ENCODE measurements at regions not wholly inside any gene's neighbourhood (a gene's known extent, or its start where the extent isn't known, plus 50 kb on each side); places are given as distances from the start of the nearest gene placed in this dataset.

DNA sequence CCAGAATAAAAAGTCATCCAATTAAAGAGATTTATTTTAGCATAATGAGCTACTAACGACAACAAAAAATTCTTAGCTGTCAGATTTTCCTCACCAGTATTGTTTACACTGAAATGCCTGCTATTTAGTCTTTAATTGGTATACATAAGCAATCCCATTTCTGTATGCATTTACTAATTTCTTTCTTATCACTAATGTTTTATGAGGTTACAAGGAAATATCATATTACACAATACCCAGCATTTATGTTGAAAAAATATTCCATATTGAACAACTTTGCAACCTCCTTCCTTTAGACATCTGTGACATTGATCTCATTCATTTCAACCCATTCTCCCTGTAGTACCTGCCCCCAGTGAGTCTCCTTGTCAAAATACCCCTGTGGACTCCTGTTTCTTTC lies 135.4 kb downstream of the SLITRK6 start:
- no peak for ATAC-seq

DNA sequence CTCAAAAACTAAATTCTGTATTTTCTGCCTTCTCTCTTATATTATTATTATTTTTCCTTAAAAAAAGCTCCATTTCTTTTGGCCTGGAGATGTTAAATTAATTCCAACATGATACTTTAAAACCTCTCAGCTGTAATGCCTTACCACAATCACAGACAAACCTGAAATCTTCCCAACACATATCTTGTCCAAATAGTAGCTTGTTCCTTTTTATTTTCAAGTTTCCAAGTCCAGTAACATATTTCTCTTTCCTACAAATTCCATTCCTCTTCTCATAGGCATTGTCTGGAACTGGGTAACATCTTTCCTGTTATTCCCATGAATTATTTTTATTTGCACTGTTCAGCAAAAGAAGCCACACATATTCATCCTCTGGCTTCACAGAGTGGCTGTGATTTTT lies 137.0 kb downstream of the SLITRK6 start:
- no peak for ATAC-seq

DNA sequence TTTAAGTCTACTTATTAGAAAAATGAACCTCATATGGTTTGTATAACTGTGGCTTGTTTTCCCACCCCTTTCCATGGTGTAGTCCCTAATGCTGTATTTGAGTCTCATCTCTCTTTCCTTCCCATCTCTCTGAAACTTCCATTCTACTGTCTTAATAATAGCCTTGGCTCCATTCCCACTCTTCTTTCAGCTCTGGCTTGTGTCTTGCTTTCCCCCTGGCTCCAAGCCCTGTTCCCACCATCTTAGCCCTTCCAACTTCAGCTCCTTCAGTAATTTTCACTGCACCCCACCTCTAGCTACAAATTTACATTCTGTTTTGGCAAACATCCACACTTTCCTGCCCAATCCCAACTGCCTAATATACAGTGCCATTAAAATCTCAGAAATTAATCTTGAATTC lies 137.5 kb downstream of the SLITRK6 start:
- ATAC-seq, result no peak

DNA sequence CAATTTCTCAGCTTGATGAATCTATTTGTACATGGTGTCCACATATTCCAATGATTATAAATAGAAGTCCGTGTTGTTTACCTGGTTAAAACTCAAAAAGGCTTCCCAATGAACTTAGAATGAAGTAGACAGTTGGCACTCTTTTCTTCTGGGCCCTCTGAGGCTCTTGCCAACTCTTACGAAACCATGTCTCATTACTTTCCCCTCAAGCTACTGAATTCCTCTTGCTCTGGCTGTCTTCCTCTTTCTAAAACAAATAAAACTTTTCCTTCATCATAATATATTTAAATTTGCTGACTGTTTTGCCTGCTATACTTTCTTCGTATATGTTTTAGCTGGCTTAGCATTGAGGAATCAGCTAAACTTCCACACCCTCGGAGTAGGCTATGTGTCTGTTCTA lies 139.7 kb downstream of the SLITRK6 start:
- ATAC-seq, result peak; percentile 25

DNA sequence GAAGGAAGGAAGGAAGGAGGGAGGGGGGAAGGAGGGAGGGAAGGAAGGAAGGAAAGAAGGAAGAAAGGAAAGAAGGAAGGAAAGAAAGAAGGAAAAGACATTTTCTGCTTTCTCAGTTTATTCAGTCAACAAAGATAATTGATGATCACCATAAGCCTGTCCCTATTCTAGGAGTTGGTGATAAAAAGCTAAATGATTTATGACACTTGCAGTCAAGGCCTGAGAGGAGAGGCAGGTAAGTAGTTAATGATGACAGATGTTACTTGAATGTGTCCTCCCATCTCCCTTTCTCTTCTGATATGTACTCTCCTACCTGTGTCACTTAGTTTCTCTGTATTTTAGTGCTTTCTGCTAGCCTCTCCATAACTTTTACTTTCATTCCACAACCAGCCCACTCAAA lies 141.3 kb downstream of the SLITRK6 start:
- ATAC-seq, result no peak

DNA sequence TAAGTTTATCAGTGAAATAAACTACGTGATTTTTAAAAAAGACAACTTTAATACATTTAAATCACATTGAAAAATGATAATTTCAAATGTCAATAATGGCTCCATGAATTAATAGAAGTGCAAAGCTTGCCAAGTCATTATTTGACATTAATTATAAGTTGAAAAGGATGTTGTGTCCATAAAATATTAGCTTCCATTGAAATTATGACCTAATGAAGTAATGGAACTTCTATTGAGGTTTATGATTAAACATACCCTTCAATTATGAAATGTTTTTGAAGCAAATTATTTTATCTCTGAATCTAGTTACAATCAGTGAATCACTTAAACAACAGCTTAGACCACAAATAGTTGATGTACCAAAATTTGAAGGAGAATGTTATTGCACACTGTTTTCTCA lies 144.2 kb downstream of the SLITRK6 start:
- ATAC-seq, result no peak

DNA sequence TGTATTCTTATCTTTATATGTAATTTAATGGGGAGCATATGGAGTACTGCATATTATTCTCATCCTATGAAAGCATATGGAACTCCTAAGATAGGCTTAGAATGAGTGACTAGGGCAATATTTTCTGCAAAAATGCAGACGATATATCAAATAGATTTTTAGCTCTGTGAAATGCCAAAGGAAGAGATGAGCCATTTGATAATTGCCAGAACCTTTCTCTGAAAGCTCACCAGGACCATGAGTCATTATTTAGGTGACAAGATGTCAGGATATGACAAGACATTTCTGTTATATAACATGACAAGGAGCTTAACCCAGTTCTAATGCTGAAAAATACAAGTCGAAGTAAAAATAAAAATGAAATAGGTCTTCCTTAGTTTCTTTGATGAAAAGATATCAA lies 145.0 kb downstream of the SLITRK6 start:
- no peak for ATAC-seq

DNA sequence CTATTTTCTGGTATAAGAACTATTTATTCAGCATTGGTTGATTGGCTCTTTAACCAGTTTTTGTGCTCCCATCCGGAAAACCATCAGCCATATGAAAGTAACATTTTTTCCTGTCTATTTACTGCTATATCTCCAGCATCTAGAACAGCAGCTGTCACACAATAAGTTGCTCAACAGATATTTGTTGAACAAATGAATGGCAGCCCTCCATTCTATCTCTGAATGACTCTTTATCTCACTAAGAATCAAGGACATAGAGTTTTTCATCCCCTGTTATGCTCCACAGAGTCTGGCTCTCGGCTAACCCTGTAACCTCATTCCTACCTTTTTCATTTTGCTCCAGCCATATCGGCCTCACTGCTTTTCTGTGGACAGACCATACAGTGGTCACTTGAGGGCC lies 145.5 kb downstream of the SLITRK6 start:
- ATAC-seq, result no peak

DNA sequence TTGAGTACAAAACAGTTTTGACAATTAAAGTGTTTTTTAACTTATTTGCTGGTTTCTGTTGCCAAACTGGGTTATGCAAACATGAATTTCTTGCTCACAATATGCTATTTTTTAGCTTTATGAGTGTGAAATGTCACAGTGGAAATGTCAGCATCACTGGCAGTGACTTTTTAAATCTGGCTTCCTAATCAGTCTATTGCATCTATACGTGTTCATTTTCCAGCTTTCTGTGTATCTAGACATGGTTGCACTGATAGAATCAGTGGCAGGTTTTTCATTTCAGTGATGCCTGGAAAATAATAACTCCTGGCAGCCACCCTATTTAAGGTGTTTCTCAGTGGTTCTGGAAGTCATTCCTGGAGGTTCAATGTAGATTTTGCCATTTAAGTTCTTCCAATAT lies 146.7 kb downstream of the SLITRK6 start:
- no peak for ATAC-seq

DNA sequence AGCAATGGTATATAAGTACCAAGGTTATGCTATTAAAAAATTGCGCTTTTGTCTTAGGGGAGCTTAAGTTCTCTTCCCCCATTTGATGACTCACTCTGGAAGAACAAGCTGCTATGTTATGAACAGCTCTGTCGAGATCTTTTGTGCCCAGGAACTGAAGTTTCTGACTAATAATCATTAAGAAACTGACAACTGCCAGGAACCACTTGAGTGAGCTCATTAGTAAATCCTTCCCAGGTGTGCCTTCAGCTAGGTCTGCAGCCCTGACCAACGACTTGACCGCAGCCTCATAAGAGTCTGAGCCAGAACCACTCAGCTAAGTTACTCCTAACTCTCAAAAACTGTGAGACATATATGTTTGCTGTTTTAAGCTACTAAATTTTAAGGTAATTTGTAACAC lies 147.8 kb downstream of the SLITRK6 start:
- ATAC-seq, result peak; percentile 92

DNA sequence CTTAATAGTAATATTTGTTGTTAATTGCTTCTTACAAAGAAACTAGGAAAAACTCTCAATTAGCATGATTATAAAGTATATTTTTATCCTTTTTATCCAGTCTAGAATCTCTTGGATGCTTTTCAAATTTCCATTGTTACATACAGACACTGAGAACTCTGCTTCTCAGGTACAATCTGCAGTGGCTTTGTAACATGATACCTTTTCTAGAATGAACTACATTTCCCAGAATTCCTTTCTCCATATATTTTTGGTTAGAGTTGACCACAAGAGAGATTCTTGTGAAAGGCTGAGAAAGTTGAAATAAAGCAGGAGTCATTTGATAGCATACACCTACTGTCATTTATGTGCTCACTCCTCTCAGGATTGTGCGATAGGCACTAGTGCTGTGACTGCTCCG lies 148.6 kb downstream of the SLITRK6 start:
- no peak for ATAC-seq

DNA sequence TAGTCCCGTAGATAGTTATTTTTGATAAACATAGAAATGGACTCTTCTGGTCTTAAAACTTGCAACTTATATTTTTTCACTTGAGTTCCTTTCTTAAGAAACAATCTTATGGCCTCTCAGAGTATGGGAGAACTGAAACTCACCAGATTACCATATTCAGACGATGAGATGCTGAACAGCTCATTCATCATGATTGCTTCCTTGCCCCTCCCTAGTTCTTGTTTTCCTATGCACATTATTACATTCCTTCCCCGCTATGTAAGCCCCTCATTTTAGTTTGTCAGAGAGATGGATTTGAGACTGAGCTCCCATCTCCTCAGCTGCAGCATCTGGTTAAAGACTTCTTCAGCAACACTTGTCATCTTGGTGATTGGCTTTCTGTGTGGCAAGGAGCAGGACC lies 158.5 kb downstream of the SLITRK6 start:
- ATAC-seq, result no peak

DNA sequence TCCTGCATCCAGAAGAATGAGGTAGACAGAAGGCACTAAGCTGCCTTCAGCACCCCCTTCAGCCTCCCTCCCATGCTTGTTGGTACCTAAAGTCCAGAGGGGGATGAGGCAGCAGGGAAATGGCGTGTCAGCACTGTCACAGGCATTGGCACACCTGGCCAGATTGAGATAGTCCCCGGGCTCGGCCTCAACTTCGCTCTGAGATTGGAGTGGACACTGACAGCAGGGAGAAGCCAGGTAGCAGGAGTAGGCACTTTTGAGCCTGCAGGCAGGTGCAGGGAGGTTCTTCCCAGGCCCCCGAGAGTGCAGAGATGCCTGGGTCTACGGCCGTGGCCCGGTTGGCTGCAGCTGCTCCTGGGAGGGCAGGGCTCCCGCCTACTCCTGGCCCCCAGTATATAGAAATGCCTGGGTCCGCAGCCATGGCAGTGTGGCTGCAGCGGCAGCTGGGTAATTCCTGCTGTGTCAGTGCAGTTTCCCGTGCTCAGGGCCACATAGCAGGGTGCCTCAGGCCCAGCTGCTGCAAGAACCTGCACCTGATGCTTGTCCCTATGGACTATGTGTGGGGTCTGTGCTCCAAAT lies 160.3 kb downstream of the SLITRK6 start:
- ATAC-seq, result peak; percentile 11

DNA sequence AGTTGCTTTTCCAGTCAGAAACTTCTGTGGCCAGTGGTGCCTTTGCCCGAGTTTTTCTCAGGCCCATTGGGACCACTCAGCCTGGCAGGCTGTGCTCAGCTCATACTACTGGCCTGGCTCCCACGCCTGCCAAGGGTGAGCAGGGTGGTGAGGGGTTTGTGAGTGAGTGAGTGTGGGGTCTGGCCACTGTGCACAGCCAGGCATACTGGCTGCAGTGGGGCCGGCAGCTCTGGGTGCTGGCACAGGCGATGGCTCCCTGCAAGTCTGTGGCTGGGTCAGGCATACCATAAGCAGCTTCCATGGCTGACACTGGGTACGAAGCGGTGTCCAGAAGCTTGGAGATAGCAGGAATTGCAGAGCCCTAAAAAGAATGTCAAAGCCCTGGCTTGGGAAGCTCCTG lies 161.0 kb downstream of the SLITRK6 start:
- no peak for ATAC-seq

DNA sequence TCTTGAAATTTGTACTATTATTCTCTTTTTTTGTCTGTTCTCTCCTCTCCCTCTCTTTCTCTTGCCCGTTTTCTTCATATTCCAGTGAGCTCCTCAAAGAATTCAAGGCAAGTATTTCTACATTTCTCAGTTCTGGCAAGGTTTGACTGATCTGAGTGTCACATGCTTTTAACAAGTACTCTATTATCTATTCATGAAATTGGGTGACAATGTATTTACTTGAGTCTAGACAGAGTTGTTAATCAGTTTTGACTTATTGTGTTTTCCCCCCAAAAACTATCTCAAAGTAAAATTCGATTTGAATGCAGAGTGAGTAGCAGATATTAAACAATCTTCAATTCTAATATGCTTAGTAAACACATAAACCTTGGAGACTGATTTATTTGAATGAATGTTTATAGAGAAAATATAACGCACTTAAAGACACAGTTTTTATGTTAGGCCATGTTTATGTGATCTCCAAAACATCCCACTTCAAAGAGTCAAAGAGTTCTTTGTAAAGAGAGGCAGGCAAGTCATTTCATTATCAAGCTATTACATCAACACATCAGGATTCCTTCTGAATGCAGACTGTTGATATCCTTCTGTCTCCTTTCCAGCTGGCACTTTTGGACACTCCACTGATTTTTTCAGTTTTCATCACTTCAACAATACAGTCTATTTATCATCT lies 166.6 kb downstream of the SLITRK6 start:
- no peak for ATAC-seq

DNA sequence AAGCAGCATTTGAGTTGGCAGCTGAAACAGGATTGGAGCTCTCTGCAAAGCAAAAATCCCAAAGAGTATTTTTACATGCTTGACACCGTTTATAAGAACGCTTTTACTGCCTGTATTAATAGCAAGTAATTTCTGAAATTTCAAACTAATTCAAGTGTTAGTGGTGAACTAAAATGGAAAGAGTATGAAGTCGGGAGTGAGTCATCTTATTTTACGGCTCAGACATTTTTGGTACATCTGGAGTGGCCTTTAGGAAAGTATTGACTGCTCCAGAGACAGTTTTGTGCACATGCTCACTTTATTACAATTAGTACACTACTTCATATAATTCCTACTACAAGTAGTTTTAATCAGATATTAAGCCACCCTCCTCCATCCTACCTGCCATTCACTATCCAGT lies 167.4 kb downstream of the SLITRK6 start:
- ATAC-seq, result no peak

DNA sequence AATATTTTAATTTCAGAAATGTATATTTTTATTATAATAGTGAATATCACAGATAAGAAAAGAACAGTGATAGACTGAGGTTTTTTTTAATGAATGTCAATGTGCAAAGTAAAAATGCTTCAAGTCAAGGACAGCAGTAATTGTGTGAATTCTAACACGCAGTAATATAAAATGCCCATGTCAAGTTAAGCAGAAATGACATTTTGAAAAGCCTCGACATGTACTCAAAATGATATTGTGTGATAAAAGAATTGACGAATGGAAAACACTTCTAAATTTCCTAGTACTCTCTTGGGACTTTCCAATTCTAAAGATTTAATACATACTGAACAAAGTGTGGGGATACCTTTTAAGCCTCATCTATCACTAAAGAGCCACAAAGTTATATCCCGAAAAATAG lies 172.6 kb downstream of the SLITRK6 start:
- no peak for ATAC-seq

DNA sequence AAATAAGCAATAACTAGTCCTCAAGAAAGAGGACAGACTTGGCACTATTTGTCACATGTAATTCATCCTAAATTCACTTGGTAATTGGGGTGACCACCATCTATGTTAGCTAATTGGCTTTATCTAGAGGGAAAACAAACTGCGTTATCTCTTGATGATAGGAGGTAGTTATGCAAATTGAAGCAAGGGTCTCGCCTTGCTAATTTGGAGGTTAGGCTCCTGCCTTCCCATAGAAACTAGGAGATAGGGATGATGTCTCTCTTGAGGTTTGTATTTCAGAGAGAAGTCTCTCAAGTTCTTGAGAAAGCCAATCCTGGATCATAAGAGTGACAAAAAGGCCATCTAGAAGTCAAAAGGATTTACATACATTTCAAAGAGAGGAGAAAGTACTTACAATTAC lies 179.9 kb downstream of the SLITRK6 start:
- no peak for ATAC-seq

DNA sequence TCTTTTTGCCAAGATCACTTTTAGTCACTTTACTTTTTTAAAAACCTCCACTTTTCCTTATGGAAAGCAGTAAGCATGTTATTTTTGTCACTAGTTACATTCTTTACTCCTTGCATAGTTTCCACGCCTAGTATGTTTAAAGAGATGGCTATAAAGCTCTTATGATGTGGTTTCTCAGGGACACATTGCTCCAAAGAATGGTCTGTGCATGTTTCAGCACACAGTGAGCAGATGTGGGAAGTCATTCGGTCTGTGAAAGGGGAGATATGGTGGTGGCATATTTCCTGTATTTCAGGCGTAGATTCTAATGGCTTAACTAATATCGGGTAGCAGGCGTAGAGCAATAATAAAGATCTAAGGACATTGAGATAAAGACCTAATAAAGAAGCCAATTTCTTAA lies 180.7 kb downstream of the SLITRK6 start:
- ATAC-seq, result no peak

DNA sequence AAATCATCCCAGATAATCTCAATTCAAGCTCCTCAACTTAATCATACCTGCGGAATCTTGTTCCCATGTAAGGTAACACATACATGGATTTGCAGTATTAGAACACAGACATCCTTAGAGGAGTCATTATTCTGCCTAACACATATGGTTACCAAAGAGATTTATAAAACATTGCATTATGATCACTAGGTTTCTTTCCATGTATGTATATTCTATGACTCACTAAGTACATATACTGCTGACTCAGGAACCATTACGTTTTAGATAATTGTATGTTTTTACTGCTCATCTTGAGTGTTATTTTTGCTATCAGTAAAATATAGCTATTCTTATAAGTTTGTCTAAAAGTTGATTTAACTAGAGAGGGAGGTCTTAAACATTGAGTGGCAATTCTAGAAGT lies 182.9 kb downstream of the SLITRK6 start:
- ATAC-seq, result peak; percentile 69

DNA sequence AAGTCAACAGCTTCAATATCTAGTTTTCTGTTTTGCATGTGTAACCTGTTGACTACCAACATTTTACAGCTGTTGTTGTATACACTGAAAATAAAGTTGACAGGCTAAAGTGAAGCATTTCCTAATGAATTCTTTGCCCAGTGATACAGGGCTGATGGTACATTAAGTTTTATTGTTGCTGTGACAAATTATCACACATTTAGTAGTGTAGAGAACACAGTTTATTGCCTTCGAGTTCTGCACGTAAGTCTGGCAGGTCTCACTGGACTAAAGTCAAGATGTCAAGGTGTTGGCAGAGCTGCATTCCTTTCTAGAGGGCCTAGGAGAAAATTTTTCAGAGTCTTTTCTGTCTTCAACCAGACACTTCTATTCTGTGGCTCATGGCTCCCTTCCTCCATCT lies 184.2 kb downstream of the SLITRK6 start:
- ATAC-seq, result no peak

DNA sequence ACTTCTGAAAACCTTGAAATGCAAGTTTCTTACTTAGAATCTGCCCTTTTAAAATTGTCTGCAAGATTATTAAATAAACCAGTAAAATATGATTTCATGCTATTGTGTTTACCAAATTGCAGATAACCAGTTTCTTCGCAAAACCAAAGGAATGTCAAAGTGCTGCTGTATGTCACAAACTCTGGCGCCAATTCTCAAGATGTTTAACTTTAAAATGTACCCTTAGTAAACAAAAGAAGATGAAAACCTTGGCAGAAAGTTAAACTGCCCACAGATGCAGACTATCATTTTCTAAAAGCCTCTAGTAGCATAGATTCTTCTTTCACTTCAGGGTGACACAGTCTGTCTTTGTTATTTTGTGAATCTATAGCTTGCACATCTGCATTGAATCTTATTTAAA lies 189.2 kb downstream of the SLITRK6 start:
- ATAC-seq, result no peak

DNA sequence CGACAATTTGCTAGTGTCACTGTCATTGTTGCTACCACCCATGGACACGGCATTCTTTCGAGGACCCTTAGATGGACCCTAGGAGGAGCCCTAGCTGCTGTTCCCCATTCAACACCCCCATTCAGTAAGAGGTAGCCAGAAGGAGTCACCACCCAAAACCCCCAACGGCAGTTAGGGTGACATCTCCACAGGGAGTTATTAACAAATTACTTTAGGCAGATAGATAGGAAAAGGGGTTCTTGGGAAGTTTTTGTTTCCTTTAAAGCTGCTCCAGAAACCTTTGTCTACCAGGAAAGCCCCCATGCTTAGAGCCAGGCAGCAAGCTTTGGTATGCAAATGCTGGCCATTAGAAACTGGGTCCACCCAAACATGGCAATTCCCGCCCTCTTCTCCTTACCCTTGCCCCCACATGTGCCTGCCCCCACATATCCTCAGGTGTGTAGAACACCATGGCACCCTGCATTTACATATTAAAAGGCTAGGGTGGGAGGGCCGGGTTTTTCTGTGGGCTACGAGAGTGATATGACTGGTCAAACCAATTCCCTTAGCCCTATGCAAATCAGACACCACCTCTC lies 190.9 kb downstream of the SLITRK6 start:
- no peak for ATAC-seq

DNA sequence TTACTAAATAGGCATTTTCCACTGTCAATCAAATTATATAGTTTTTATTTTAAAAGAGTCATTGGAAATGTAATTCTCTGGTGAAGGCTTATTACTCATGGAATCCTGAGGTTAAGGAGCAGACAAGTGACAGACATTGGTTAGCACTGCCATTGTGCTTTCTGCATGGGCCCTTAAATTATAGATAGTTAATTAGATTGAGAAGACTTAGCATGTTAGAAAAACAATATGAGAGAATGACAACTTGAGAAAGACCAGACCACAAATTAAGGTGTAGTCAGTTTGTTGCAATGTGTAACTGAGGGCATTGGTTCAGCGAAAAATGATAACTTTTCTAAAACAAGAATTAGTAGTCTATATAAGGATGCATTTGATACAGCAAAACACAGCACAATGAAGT lies 195.5 kb downstream of the SLITRK6 start:
- ATAC-seq, result no peak

DNA sequence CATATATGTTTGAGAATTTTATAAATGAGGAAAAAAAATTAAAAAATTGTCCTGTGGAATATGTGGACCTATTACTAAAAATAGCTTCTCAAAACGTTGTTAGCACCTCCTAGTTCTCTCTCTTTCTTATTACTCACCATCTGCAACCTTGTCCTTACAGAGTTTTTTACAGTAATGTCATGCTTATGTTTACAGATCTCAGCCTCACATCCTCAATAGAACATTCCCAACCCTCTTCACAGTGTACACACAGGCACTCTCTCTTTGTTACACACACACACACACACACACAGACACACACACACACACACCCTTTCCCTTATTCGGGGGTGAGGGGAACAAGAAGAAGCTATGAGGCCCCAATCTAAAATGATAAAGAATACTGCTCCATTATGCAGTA lies 197.7 kb downstream of the SLITRK6 start:
- ATAC-seq, result no peak
